ENCODE measurements at regions not wholly inside any gene's neighbourhood (a gene's known extent, or its start where the extent isn't known, plus 50 kb on each side); places are given as distances from the start of the nearest gene placed in this dataset.

GRCh38 chr20:50317609-50318008 is 127.0 kb downstream of the CEBPB start:
- TF ChIP-seq CTCF (conservative IDR thresholded peaks at IDR 0.05; ENCODE audit: low read depth, low read length), result no peak
- TF ChIP-seq EZH2 (IDR thresholded peaks at IDR 0.05; ENCODE audit: low read length, unreplicated experiment), result no peak
